Ovary (tissue), 7 donors: ENCODE measurements at regions not wholly inside any gene's neighbourhood (a gene's known extent, or its start where the extent isn't known, plus 50 kb on each side); places are given as distances from the start of the nearest gene placed in this dataset.

Source experiments
- DNase-seq, 5 donors: peaks; one replicate each; pipeline ENCODE4 v3.0.0-alpha.2; 2019 to 2020
- H3K27ac ChIP-seq, 2 donors: fragments of 200-600 bp; one replicate each; pipeline versions ENCODE4 v1.5.1 to v1.8.0; 2019 to 2022
- H3K27me3 ChIP-seq: fragments of 200-600 bp; one replicate; pipeline ENCODE4 v1.8.0; 2022
- H3K36me3 ChIP-seq: fragments of 200-600 bp; sonication (generic); one replicate; pipeline ENCODE4 v1.5.1; 2019
- H3K4me1 ChIP-seq: one replicate; pipeline ENCODE4 v1.8.1; 2013; ENCODE audit warnings: mild to moderate bottlenecking, moderate library complexity; ENCODE audit not compliant: insufficient read depth
- H3K4me3 ChIP-seq: fragments of 200-600 bp; sonication (generic); one replicate; pipeline ENCODE4 v1.5.1; 2017
- H3K9me3 ChIP-seq, 2 donors: fragments of 200-600 bp in 1 of 2; sonication (generic) in 1 of 2; one replicate each; pipeline versions ENCODE4 v1.5.1 to v1.8.1; 2013 to 2019; ENCODE audit warnings: mild to moderate bottlenecking in 1 of 2, moderate library complexity in 1 of 2
- CTCF ChIP-seq, 3 donors: fragments of 450-650 bp in 2 of 3; fragments of 200-600 bp in 1 of 3; IDR thresholded peaks; one replicate each; pipeline versions ENCODE4 v1.5.1 to v1.8.0; 2016 to 2022; ENCODE audit warnings: antibody characterized with exemption in 3 of 3, mild to moderate bottlenecking in 1 of 3
- EP300 ChIP-seq: sonication (generic); formaldehyde crosslinking; IDR thresholded peaks from one replicate; pipeline ENCODE4 v1.6.1; 2017; ENCODE audit warnings: antibody characterized with exemption
- POLR2A ChIP-seq: fragments of 450-650 bp; IDR thresholded peaks from one replicate; pipeline ENCODE4 v1.6.1; 2017; ENCODE audit warnings: antibody characterized with exemption, mild to moderate bottlenecking, moderate library complexity
- WGBS, 3 donors: extraction: QIAGEN DNeasy Blood & Tissue Kit in 1 of 3; methylation state at CpG; one replicate each; pipeline versions ENCODE4 v1.1.5 to v1.1.7; 2013 to 2017; 5-methylcytosine and 5-hydroxymethylcytosine counted together
- intact Hi-C, 4 donors: fragments of 100-400 bp; cut with DNase I; formaldehyde crosslinking; loops; one replicate each; pipeline versions ENCODE4 v1.11.0 to v1.15.1; 2022 to 2023
- donor health status: DM: no; HTN: no; CAD: no; lungs with moderate emphysema.
- donor health status: DM: no; HTN: no; CAD: no.
- donor health status: Bipolar disorder and iron deficiency.
- donor health status: DM: no; HTN: no; CAD: no.
- donor health status: DM: yes; HTN: yes; CAD: no.

- no peak for TF ChIP-seq CTCF (IDR thresholded peaks at IDR 0.05)
- no peak for TF ChIP-seq POLR2A
- TF ChIP-seq EP300 = no peak
- Histone ChIP-seq H3K4me3 (no peak overlapping the region), H3K9me3 (no peaks in the 10 kb centered on the region), H3K27me3 (no peaks in the 10 kb centered on the region), H3K4me1 (no peaks in the 10 kb centered on the region), H3K27ac (no peak overlapping the region), H3K36me3 (no peaks in the 10 kb centered on the region)
- intact Hi-C loops = no loop called here
- WGBS, 3 donors = 60 to 64% (median 61%) methylated on average over 3 of the region's 3 CpGs
- no peak for DNase-seq
Measured at GRCh38 chr2:5763531-5763930, 71.3 kb downstream of the SOX11 start.

- DNase-seq = no peak
- no peaks in the 10 kb centered on the region for H3K4me1 ChIP-seq
- no peak overlapping the region for H3K27ac ChIP-seq
- H3K36me3 ChIP-seq = no peaks in the 10 kb centered on the region
- no peaks in the 10 kb centered on the region for H3K9me3 ChIP-seq
- H3K27me3 ChIP-seq = no peaks in the 10 kb centered on the region
- no peak overlapping the region for H3K4me3 ChIP-seq
- 32 to 41% (median 38%) methylated on average over 5 of the region's 5 CpGs for WGBS, 3 donors
- intact Hi-C loops = no loop called here
- TF ChIP-seq CTCF (IDR thresholded peaks at IDR 0.05) = no peak
- TF ChIP-seq EP300 = no peak
- no peak for TF ChIP-seq POLR2A
Measured at GRCh38 chr2:5764041-5764440, 71.9 kb downstream of the SOX11 start.

GRCh38 chr2:5766056-5766455 lies 73.9 kb downstream of the SOX11 start:
- TF ChIP-seq EP300 (no peak), CTCF (IDR thresholded peaks at IDR 0.05) (no peak), POLR2A (no peak)
- H3K4me1 ChIP-seq = no peaks in the 10 kb centered on the region
- H3K4me3 ChIP-seq = no peak overlapping the region
- intact Hi-C loops = no loop called here
- no peak overlapping the region for H3K27ac ChIP-seq
- no peaks in the 10 kb centered on the region for H3K9me3 ChIP-seq
- H3K27me3 ChIP-seq = no peaks in the 10 kb centered on the region
- WGBS, 3 donors = 10 to 11% (median 10%) methylated on average over 2 of the region's 2 CpGs
- no peak for DNase-seq
- no peaks in the 10 kb centered on the region for H3K36me3 ChIP-seq

GRCh38 chr2:5766561-5766960 lies 74.4 kb downstream of the SOX11 start:
- WGBS, 3 donors = 72 to 80% (median 79%) methylated on average over 2 of the region's 2 CpGs
- DNase-seq = no peak
- no peak for TF ChIP-seq CTCF (IDR thresholded peaks at IDR 0.05)
- TF ChIP-seq POLR2A = no peak
- no peak for TF ChIP-seq EP300
- no peak overlapping the region for H3K27ac ChIP-seq
- H3K36me3 ChIP-seq = no peaks in the 10 kb centered on the region
- no peaks in the 10 kb centered on the region for H3K9me3 ChIP-seq
- no peak overlapping the region for H3K4me3 ChIP-seq
- no peaks in the 10 kb centered on the region for H3K27me3 ChIP-seq
- intact Hi-C loops = no loop called here
- H3K4me1 ChIP-seq = no peaks in the 10 kb centered on the region

- H3K9me3 ChIP-seq = no peaks in the 10 kb centered on the region
- no peaks in the 10 kb centered on the region for H3K4me1 ChIP-seq
- intact Hi-C loops = no loop called here
- WGBS, 3 donors = 75 to 85% (median 79%) methylated on average over 4 of the region's 4 CpGs
- no peak overlapping the region for H3K4me3 ChIP-seq
- DNase-seq = no peak
- H3K27ac ChIP-seq = no peak overlapping the region
- H3K36me3 ChIP-seq = no peaks in the 10 kb centered on the region
- no peak for TF ChIP-seq CTCF (IDR thresholded peaks at IDR 0.05)
- TF ChIP-seq POLR2A = no peak
- TF ChIP-seq EP300 = no peak
- H3K27me3 ChIP-seq = no peaks in the 10 kb centered on the region
Measured at GRCh38 chr2:5777131-5777535, 84.9 kb downstream of the SOX11 start.
